ENCODE measurements at regions not wholly inside any gene's neighbourhood (a gene's known extent, or its start where the extent isn't known, plus 50 kb on each side); places are given as distances from the start of the nearest gene placed in this dataset.

DNA sequence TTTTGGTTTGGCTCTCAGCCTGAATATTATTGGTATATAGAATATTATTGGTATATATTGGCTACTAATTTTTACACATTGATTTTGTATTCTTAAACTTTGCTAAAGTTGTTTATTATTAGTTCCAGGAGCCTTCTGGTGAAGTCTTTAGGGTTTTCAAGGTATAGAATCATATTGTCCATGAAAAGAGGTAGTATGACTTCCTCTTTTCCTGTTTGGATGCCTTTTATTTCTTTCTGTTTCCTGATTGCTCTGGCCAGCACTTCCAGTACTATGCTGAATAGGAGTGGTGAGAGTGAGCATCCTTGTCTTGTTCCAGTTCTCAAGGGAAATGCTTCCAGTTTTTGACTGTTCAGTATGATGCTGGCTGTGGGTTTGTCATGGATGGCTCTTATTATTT is 107.3 kb upstream of the LIPC start:
- Histone ChIP-seq H3K27ac (no peak overlapping the region), H3K4me3 (no peak overlapping the region)
- no peak for DNase-seq (ENCODE audit: low spot score)
- TF ChIP-seq, protein P1, sequence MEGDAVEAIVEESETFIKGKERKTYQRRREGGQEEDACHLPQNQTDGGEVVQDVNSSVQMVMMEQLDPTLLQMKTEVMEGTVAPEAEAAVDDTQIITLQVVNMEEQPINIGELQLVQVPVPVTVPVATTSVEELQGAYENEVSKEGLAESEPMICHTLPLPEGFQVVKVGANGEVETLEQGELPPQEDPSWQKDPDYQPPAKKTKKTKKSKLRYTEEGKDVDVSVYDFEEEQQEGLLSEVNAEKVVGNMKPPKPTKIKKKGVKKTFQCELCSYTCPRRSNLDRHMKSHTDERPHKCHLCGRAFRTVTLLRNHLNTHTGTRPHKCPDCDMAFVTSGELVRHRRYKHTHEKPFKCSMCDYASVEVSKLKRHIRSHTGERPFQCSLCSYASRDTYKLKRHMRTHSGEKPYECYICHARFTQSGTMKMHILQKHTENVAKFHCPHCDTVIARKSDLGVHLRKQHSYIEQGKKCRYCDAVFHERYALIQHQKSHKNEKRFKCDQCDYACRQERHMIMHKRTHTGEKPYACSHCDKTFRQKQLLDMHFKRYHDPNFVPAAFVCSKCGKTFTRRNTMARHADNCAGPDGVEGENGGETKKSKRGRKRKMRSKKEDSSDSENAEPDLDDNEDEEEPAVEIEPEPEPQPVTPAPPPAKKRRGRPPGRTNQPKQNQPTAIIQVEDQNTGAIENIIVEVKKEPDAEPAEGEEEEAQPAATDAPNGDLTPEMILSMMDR (IDR thresholded peaks at IDR 0.05) = no peak

DNA sequence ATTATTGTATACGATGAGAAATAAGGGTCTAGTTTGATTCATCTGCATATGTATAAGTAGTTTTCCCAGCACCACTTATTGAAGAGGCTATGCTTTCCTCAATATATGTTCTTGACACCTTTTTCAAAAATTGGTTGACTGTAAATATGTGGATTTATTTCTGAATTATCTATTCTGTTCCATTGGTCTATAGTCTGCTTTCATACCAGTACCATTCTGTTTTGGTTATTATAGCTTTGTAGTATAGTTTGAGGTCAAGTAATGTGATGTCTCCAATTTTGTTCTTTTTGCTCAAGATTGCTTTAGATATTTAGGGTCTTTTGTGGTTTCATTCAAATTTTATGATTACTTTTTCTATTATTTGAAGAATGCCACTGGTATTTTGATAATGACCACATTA is 103.8 kb upstream of the LIPC start:
- no peak overlapping the region for H3K27ac ChIP-seq
- H3K4me3 ChIP-seq = no peak overlapping the region
- TF ChIP-seq, protein P1 (IDR thresholded peaks at IDR 0.05) = no peak
- DNase-seq (ENCODE audit: low spot score) = no peak

DNA sequence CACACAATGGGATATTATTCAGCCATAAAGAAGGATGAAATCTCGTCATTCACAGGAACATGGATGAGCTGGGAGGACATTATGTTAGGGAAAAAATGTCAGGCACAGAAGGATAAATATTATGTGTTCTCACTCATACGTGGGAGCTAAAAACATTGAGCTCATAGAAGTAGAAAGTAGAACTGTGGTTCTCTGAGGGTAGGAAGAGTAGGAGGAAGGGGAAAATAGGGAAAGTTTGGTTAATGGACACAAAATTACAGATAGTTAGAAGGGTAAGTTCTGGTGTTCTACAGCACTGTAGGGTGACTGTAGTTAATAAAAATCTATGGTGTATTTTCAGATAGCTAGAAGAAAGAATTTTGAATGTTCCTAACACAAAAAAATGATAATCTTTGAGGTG is 102.6 kb upstream of the LIPC start:
- TF ChIP-seq, protein P1 (IDR thresholded peaks at IDR 0.05) = no peak
- H3K27ac ChIP-seq = no peak overlapping the region
- no peak overlapping the region for H3K4me3 ChIP-seq
- DNase-seq (ENCODE audit: low spot score) = no peak

DNA sequence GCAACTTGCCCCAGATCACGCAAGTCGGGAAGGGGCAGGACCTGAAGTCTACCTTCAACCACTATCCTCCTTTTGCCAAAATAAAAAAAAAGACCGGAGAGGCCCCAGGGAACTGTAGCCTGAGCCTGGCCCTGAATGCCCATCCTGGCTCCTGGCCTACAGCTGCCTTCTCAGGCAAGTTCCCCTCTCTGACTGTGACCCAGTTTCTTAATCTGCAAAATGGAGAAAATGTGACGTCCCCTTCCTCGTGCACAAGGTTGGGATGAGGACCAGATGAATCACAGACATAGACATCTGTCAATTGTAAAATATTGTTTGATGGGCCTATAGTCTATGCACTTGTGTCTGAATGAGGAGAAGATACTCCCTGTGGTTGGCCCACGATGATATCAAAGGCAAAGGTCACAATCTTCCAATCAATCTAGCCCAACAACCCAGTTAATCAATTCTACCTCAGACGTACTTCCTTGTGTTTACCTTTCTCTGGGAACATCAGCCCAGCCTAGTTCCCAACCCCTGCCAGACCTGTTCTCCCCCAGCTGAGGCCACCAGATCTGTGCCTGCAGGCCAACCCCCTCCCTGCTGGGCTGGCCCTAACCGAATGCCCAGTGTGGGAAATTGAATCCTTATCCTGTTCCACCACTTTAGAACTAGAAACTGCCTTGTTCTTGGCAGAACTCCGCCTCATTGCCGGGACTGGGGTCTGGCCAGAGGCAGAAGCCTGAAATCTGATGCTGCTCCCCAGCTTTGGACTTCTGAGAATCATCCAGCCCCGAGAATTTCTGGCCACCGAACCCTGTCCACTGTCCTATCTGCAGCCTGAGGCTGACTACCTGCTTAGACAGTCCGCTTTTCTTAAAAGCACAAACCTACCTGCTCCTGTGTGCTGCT is 101.8 kb upstream of the LIPC start:
- H3K27ac ChIP-seq = no peak overlapping the region
- TF ChIP-seq, protein P1 (IDR thresholded peaks at IDR 0.05) = no peak
- DNase-seq (ENCODE audit: low spot score) = no peak
- H3K4me3 ChIP-seq = no peak overlapping the region

DNA sequence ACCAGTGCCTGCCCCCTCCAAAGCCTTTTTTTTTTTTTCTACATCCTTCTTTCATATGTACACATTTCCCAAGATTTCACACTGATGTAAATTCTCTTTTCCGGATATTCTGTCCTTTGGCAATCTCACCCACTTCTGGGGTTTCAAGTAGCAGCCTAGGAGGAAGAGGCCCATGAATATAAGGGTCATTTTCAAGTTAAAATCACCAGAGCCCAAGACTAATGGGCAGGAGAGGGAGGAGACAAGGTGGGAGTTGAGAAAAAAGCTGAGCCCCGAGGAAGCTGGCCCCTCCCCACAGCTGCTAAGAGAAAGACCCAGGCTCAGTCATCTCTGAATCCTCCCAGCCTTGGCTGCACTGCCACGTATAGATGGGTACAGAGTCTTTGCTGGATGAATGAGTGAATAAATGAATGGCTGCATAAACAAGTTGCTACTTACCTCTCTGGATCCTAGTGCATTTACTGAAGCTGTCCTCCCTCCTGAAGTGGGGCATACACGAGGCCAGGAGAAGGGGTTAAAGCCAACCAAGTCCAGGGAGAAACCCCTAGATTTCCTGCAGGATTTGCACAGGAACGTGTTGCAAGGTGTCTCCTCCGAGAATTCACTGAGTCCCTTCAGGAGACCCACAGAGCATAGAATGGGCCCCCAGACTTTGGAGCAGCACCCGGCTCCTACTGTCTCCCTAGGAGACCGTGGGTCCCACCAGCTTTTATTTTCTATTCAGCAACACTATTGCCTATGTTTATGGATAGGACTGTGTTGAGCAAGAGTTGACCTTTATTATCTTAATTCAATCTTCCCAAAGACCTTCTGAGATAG is 100.8 kb upstream of the LIPC start:
- Histone ChIP-seq H3K27ac (peak overlapping the region; percentile 63), H3K4me3 (no peak overlapping the region)
- TF ChIP-seq, protein P1 (IDR thresholded peaks at IDR 0.05) = no peak
- DNase-seq (ENCODE audit: low spot score) = no peak

DNA sequence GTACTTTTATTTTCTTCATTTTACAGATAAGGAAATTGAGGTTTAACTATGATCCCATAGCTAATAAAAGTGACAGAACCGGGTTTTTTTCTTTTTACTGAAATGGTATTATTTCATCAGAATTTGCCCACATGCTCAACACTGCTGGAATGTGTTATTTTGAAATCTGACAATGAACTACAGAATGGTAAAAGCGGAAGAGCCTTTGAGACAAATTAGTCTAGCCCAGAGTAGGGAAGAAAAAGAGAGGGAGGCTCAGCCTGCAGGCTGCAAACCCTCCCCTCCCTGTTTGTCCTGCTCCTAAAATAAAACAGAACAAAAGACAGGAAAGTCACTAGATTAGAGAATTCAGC is 100.3 kb upstream of the LIPC start:
- peak overlapping the region; percentile 5 for H3K4me3 ChIP-seq
- peak overlapping the region; percentile 63 to 65 for H3K27ac ChIP-seq
- TF ChIP-seq, protein P1 (IDR thresholded peaks at IDR 0.05) = no peak
- no peak for DNase-seq (ENCODE audit: low spot score)
